ENCODE measurements at regions not wholly inside any gene's neighbourhood (a gene's known extent, or its start where the extent isn't known, plus 50 kb on each side); places are given as distances from the start of the nearest gene placed in this dataset.
A peak's percentile ranks its signal among the peaks of the same experiment; 100 is the strongest.

- DNase-seq, result no peak
Measured at GRCh38 chr11:106409222-106409621, 331.8 kb downstream of the AASDHPPT start.

- DNase-seq, result no peak
Measured at GRCh38 chr11:106409671-106410070, 332.2 kb downstream of the AASDHPPT start.

GRCh38 chr11:106410902-106411301, 333.4 kb downstream of the AASDHPPT start:
- no peak for DNase-seq

- no peak for DNase-seq
Measured at GRCh38 chr11:106413222-106413621, 335.8 kb downstream of the AASDHPPT start.

GRCh38 chr11:106415510-106415909, 338.0 kb downstream of the AASDHPPT start:
- DNase-seq, result no peak

- no peak for DNase-seq
Measured at GRCh38 chr11:106418791-106419190, 341.3 kb downstream of the AASDHPPT start.

- no peak for DNase-seq
Measured at GRCh38 chr11:106420048-106420665, 342.7 kb downstream of the AASDHPPT start.

GRCh38 chr11:106420686-106421085, 343.2 kb downstream of the AASDHPPT start:
- DNase-seq, result no peak

- no peak for DNase-seq
Measured at GRCh38 chr11:106421676-106422292, 344.3 kb downstream of the AASDHPPT start.

GRCh38 chr11:106422583-106422982, 345.1 kb downstream of the AASDHPPT start:
- no peak for DNase-seq

- no peak for DNase-seq
Measured at GRCh38 chr11:106424111-106424510, 346.6 kb downstream of the AASDHPPT start.

- DNase-seq, result no peak
Measured at GRCh38 chr11:106425819-106426218, 348.4 kb downstream of the AASDHPPT start.

GRCh38 chr11:106426696-106427095, 349.2 kb downstream of the AASDHPPT start:
- no peak for DNase-seq

- peak; percentile 2 to 6 for DNase-seq
Measured at GRCh38 chr11:106427736-106428135, 350.3 kb downstream of the AASDHPPT start.

- no peak for DNase-seq
Measured at GRCh38 chr11:106442032-106442431, 364.6 kb downstream of the AASDHPPT start.

- DNase-seq, result no peak
Measured at GRCh38 chr11:106446302-106446701, 368.8 kb downstream of the AASDHPPT start.

- no peak for DNase-seq
Measured at GRCh38 chr11:106446955-106447354, 369.5 kb downstream of the AASDHPPT start.

- DNase-seq, result no peak
Measured at GRCh38 chr11:106447631-106448191, 370.2 kb downstream of the AASDHPPT start.

- no peak for DNase-seq
Measured at GRCh38 chr11:106449763-106450162, 372.3 kb downstream of the AASDHPPT start.

GRCh38 chr11:106451228-106451922, 373.9 kb downstream of the AASDHPPT start:
- no peak for DNase-seq

- DNase-seq, result no peak
Measured at GRCh38 chr11:106456647-106457046, 379.2 kb downstream of the AASDHPPT start.

GRCh38 chr11:106457727-106458126, 380.3 kb downstream of the AASDHPPT start:
- DNase-seq, result no peak

GRCh38 chr11:106459135-106459534, 381.7 kb downstream of the AASDHPPT start:
- no peak for DNase-seq
